Heart left ventricle (tissue), 13 donors: ENCODE measurements at regions not wholly inside any gene's neighbourhood (a gene's known extent, or its start where the extent isn't known, plus 50 kb on each side); places are given as distances from the start of the nearest gene placed in this dataset.

ENCODE experiments used
- POLR2A ChIP-seq, 2 donors: fragments of 450-650 bp; IDR thresholded peaks; one replicate each; pipeline ENCODE4 v1.6.1; 2017; ENCODE audit warnings: antibody characterized with exemption in 2 of 2, mild to moderate bottlenecking in 2 of 2, moderate library complexity in 2 of 2
- TF ChIP-seq, protein P1 (sequence below), 12 donors: fragments of 200-600 bp; sonication (generic) in 4 of 12; IDR thresholded peaks; one replicate each; pipeline versions ENCODE4 v1.5.0 to v1.8.0; 2018 to 2022; ENCODE audit warnings: antibody characterized with exemption in 12 of 12, mild to moderate bottlenecking in 5 of 12
- donor health status: ischemic (EF 13 %, LVEDD 7.1; RV severe dilation, severe dysfunction).
- donor health status: DM: no; HTN: yes; CAD: no.
- donor health status: DM: no; HTN: no; CAD: no.
- donor health status: ischemic (EF 25% LVEDD 6.9; RV normal size, moderate dysfunction).
- donor health status: ischemic (EF 25% LVEDD 5.7; RV mildly dilated, moderate dysfunction).
- donor health status: ischemic (EF 35%, LVEDD 5.7; RV mildly dilated, moderate dysfunction).
- donor health status: nonischemic (EF 11% LVEDD 7.7; RV severe dilation, severe dysfunction).
- donor health status: DM: yes; HTN: yes; CAD: no.
- donor health status: PGD.
- donor health status: ischemic (EF 29% LVEDD 5.4; RV normal size, mild dysfunction).
- donor health status: nonischemic (EF 23%, LVEDD 6.1; RV moderate dilation, normal function).

DNA sequence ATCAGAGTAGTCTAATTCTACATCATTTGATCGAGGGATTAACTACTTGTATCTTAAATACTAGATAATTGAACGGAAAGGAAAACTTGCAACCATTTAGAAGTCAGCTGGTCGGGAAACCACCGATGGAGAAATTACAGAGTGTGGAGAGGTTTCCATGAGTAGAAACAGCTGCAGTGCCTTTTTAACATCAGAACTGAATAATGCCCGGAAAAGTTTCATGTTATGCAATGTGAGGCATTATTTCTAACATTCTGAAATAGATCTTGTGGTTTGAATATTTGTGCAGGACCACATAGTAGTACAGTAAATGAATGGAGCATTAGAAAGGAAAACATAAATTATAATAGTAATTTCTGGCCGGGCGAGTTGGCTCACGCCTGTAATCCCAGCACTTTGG is 88.1 kb upstream of the RNF180 start:
- TF ChIP-seq POLR2A (IDR thresholded peaks at IDR 0.05), result no peak
- TF ChIP-seq, protein P1, sequence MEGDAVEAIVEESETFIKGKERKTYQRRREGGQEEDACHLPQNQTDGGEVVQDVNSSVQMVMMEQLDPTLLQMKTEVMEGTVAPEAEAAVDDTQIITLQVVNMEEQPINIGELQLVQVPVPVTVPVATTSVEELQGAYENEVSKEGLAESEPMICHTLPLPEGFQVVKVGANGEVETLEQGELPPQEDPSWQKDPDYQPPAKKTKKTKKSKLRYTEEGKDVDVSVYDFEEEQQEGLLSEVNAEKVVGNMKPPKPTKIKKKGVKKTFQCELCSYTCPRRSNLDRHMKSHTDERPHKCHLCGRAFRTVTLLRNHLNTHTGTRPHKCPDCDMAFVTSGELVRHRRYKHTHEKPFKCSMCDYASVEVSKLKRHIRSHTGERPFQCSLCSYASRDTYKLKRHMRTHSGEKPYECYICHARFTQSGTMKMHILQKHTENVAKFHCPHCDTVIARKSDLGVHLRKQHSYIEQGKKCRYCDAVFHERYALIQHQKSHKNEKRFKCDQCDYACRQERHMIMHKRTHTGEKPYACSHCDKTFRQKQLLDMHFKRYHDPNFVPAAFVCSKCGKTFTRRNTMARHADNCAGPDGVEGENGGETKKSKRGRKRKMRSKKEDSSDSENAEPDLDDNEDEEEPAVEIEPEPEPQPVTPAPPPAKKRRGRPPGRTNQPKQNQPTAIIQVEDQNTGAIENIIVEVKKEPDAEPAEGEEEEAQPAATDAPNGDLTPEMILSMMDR (IDR thresholded peaks at IDR 0.05), result no peak
